Thymus (tissue), 11 donors: ENCODE measurements at regions not wholly inside any gene's neighbourhood (a gene's known extent, or its start where the extent isn't known, plus 50 kb on each side); places are given as distances from the start of the nearest gene placed in this dataset.

Experiments used
- DNase-seq, 9 donors: peaks; one replicate each; pipeline ENCODE4 v3.0.0-alpha.2; 2013; ENCODE audit warnings: low spot score in 9 of 9, low read depth in 6 of 9, missing footprints in 1 of 9
- H3K27ac ChIP-seq, 2 donors: one replicate each; pipeline ENCODE4 v1.5.1; 2013; ENCODE audit warnings: control low read depth in 1 of 2, low read depth in 1 of 2, low read length in 1 of 2, mild to moderate bottlenecking in 1 of 2, moderate library complexity in 1 of 2
- H3K27me3 ChIP-seq, 2 donors: one replicate each; pipeline ENCODE4 v1.5.1; 2013; ENCODE audit warnings: low read length in 1 of 2; ENCODE audit not compliant: control insufficient read depth in 2 of 2, insufficient read depth in 1 of 2
- H3K36me3 ChIP-seq, 2 donors: one replicate each; pipeline ENCODE4 v1.5.1; 2013; ENCODE audit warnings: low read length in 1 of 2, mild to moderate bottlenecking in 1 of 2, moderate library complexity in 1 of 2; ENCODE audit not compliant: control insufficient read depth in 2 of 2, insufficient read depth in 2 of 2
- H3K4me1 ChIP-seq, 2 donors: one replicate each; pipeline ENCODE4 v1.5.1; 2013; ENCODE audit warnings: low read length in 2 of 2; ENCODE audit not compliant: control insufficient read depth in 2 of 2, insufficient read depth in 2 of 2
- H3K4me3 ChIP-seq, 2 donors: one replicate each; pipeline ENCODE4 v1.5.1; 2013; ENCODE audit warnings: low read length in 2 of 2, control low read depth in 1 of 2, mild to moderate bottlenecking in 1 of 2
- H3K9me3 ChIP-seq, 2 donors: one replicate each; pipeline ENCODE4 v1.5.1; 2013; ENCODE audit warnings: low read length in 1 of 2, mild to moderate bottlenecking in 1 of 2; ENCODE audit not compliant: control insufficient read depth in 2 of 2, insufficient read depth in 1 of 2
- WGBS: extraction: QIAGEN DNeasy Blood & Tissue Kit; methylation state at CpG from one replicate; pipeline ENCODE4 v1.1.7; 2013; 5-methylcytosine and 5-hydroxymethylcytosine counted together
- donor health status: healthy.

DNA sequence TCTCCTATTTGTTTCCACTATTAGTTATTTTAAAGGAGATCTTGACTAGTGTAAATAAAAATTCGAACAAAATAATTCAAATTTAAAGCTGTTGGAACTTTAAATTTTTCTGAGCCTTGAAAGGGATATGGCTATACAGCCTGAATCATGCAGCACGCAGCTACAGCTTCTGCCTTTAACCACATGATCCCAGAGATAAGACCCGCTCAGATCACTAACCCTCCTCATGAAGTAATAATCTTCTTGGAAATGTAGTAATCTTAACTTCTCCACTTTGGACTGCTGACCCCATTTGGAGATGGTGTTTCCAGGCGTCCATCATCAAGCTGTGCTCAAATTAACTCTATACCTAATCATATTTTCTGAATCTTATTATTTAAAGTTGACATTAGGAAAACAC, 336.6 kb downstream of the DSC3 start:
- DNase-seq: no peak
- no peaks in the 10 kb centered on the region for H3K36me3 ChIP-seq
- H3K4me3 ChIP-seq: no peak overlapping the region
- H3K27ac ChIP-seq: no peak overlapping the region
- 74% methylated on average over 4 of the region's 4 CpGs for WGBS
- no peaks in the 10 kb centered on the region for H3K4me1 ChIP-seq
- no peaks in the 10 kb centered on the region for H3K27me3 ChIP-seq
- no peaks in the 10 kb centered on the region for H3K9me3 ChIP-seq

DNA sequence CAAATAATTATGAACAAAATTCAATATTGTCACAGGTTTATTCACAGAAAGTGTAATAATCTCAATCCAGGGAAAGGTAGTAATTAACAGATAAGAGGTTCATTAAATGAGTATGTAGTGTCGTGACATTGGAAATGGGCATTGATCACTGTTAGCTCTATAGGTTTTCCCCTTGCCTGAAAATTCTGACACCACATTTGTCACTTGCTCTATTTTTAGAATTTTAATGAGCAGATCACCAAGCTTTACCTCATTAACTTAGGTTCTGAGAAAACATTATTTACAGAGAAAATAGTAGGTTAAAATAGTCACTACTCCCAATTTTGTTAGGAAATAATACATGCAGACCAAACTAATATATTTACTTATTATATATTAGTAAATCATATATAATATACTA, 344.0 kb downstream of the DSC3 start:
- Histone ChIP-seq H3K9me3 (peaks cover 0 to 10% of the 10 kb centered on the region in 2 donors), H3K27ac (no peak overlapping the region), H3K4me1 (no peaks in the 10 kb centered on the region), H3K27me3 (no peaks in the 10 kb centered on the region), H3K36me3 (no peaks in the 10 kb centered on the region), H3K4me3 (no peak overlapping the region)
- 100% methylated on average over 1 of the region's 1 CpG for WGBS
- DNase-seq: no peak

GRCh38 chr18:30696201-30696600, 346.3 kb downstream of the DSC3 start:
- no peak overlapping the region for H3K27ac ChIP-seq
- 91% methylated on average over 5 of the region's 5 CpGs for WGBS
- H3K9me3 ChIP-seq: peaks cover 0 to 10% of the 10 kb centered on the region in 2 donors
- no peak for DNase-seq
- no peak overlapping the region for H3K4me3 ChIP-seq
- H3K27me3 ChIP-seq: no peaks in the 10 kb centered on the region
- no peaks in the 10 kb centered on the region for H3K4me1 ChIP-seq
- no peaks in the 10 kb centered on the region for H3K36me3 ChIP-seq

DNA sequence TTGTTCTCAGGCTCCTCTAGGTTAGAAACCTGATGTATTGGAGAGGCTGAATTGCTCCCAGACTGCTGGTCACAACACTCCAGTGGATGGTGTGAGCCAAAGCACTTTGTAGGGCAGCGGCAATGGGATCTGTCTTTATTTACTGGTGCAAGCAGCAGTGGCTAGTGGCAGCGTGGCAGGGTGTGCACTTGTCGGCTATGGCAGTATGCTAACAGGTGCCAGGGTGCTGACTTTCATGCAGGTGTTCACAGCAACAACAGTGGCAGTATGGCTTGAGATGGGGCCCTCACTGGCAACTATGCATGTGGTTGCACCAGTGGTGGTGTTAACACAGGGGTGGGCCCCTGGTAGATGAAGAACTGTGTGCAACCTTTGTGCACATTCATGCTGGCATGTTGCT, 347.8 kb downstream of the DSC3 start:
- DNase-seq: no peak
- WGBS: 94% methylated on average over 3 of the region's 3 CpGs
- H3K36me3 ChIP-seq: no peaks in the 10 kb centered on the region
- H3K4me3 ChIP-seq: no peak overlapping the region
- H3K27ac ChIP-seq: no peak overlapping the region
- H3K9me3 ChIP-seq: peaks cover 0 to 10% of the 10 kb centered on the region in 2 donors
- no peaks in the 10 kb centered on the region for H3K27me3 ChIP-seq
- H3K4me1 ChIP-seq: no peaks in the 10 kb centered on the region

GRCh38 chr18:30689216-30689615, 353.3 kb downstream of the DSC3 start:
- Histone ChIP-seq H3K36me3 (no peaks in the 10 kb centered on the region), H3K9me3 (no peaks in the 10 kb centered on the region), H3K4me1 (no peaks in the 10 kb centered on the region), H3K4me3 (no peak overlapping the region), H3K27me3 (no peaks in the 10 kb centered on the region), H3K27ac (no peak overlapping the region)
- no peak for DNase-seq
- WGBS: 84% methylated on average over 2 of the region's 2 CpGs

- Histone ChIP-seq H3K27me3 (no peaks in the 10 kb centered on the region), H3K36me3 (no peaks in the 10 kb centered on the region), H3K9me3 (no peaks in the 10 kb centered on the region), H3K4me3 (no peak overlapping the region), H3K4me1 (no peaks in the 10 kb centered on the region), H3K27ac (no peak overlapping the region)
- WGBS: 80% methylated on average over 2 of the region's 2 CpGs
- no peak for DNase-seq
Measured at GRCh38 chr18:30687501-30687900, 355.0 kb downstream of the DSC3 start.

- no peaks in the 10 kb centered on the region for H3K36me3 ChIP-seq
- 65% methylated on average over 3 of the region's 3 CpGs for WGBS
- H3K4me1 ChIP-seq: no peaks in the 10 kb centered on the region
- H3K4me3 ChIP-seq: no peak overlapping the region
- no peaks in the 10 kb centered on the region for H3K9me3 ChIP-seq
- no peak for DNase-seq
- no peaks in the 10 kb centered on the region for H3K27me3 ChIP-seq
- no peak overlapping the region for H3K27ac ChIP-seq
Measured at GRCh38 chr18:30684825-30685481, 357.6 kb downstream of the DSC3 start.

DNA sequence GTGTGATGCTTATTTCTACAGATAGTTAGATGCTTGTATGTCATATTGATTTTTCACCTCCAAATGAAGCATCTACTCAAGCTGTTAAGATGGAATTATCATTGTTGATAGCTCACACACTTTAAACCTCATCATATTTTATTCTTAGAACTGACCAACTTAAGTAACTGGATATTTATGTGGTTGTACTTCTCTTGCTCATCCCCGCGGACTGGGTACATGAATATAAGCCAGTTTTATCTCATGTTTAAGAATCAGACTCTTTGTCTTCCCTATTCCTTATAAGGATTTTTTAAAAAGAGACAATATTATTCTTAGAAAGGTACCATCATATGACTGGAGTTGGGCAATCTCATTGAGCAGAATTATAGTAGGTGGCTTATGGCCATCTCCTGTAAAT, 358.7 kb downstream of the DSC3 start:
- Histone ChIP-seq H3K4me3 (no peak overlapping the region), H3K36me3 (no peaks in the 10 kb centered on the region), H3K9me3 (no peaks in the 10 kb centered on the region), H3K4me1 (no peaks in the 10 kb centered on the region), H3K27ac (no peak overlapping the region), H3K27me3 (no peaks in the 10 kb centered on the region)
- 96% methylated on average over 2 of the region's 2 CpGs for WGBS
- DNase-seq: no peak

- Histone ChIP-seq H3K27ac (no peak overlapping the region), H3K9me3 (no peaks in the 10 kb centered on the region), H3K4me1 (no peaks in the 10 kb centered on the region), H3K4me3 (no peak overlapping the region), H3K36me3 (no peaks in the 10 kb centered on the region), H3K27me3 (no peaks in the 10 kb centered on the region)
- no peak for DNase-seq
- 9% methylated on average over 1 of the region's 1 CpG for WGBS
Measured at GRCh38 chr18:30682672-30683071, 359.9 kb downstream of the DSC3 start.
